ENCODE measurements at regions not wholly inside any gene's neighbourhood (a gene's known extent, or its start where the extent isn't known, plus 50 kb on each side); places are given as distances from the start of the nearest gene placed in this dataset.

DNA sequence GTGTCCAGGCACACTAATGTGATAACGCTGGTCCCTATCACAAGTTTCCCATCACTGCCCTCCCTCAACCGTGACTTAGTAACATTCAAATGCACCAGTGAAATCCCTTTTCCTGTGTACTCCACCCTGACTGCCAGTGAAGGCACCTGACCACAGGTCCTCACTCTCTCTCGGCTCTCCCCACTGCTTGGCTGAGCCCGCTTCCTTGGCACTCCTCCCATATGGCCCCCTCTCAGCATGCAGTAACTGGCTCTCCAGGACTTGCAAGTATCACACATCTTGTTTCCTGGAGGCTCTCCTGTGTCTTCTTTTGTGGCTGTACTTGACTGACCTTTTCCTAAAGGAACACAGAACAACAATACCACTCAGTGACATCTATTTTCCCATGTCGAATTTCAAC is 292.0 kb upstream of the ZNF608 start:
- DNase-seq (ENCODE audit: low spot score) (no peak), ATAC-seq (ENCODE audit: low FRiP score) (no peak)
- TF ChIP-seq, protein P1, sequence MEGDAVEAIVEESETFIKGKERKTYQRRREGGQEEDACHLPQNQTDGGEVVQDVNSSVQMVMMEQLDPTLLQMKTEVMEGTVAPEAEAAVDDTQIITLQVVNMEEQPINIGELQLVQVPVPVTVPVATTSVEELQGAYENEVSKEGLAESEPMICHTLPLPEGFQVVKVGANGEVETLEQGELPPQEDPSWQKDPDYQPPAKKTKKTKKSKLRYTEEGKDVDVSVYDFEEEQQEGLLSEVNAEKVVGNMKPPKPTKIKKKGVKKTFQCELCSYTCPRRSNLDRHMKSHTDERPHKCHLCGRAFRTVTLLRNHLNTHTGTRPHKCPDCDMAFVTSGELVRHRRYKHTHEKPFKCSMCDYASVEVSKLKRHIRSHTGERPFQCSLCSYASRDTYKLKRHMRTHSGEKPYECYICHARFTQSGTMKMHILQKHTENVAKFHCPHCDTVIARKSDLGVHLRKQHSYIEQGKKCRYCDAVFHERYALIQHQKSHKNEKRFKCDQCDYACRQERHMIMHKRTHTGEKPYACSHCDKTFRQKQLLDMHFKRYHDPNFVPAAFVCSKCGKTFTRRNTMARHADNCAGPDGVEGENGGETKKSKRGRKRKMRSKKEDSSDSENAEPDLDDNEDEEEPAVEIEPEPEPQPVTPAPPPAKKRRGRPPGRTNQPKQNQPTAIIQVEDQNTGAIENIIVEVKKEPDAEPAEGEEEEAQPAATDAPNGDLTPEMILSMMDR (IDR thresholded peaks at IDR 0.05): no peak

GRCh38 chr5:125041798-125042197 is 295.4 kb upstream of the ZNF608 start:
- DNase-seq (ENCODE audit: low spot score): no peak
- ATAC-seq (ENCODE audit: low FRiP score): no peak
- TF ChIP-seq, protein P1 (IDR thresholded peaks at IDR 0.05): no peak

DNA sequence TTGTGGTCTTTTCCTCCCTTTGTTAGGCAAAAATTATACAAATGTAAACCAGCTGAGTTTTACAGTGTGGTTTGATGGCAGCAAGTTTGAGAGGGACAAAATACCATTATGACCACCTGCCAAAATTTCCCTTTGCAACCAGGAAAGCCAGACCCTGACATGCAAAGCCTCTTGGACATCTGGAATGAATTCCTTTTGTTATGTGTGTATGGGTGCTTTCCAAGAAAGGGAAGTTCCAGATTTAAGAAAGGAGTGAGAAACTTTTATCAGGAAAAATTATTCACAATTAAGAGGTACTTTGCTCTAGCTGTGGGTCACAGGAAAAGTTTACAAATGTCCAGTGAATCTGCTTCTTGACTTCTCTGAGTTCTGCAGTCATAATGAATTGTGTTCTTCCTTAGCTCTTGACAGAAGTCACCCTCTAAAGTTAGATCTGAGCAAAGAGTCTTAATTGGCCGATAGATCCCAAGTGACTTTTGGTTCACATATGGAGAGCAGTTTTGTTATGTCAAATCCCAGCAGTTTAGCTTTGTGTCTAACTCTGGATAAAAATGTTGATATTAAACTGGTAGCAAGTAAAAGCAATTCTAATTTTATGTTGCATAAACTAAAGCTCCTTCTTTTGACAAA is 295.9 kb upstream of the ZNF608 start:
- ATAC-seq (ENCODE audit: low FRiP score): peak; percentile 26
- TF ChIP-seq, protein P1 (IDR thresholded peaks at IDR 0.05): no peak
- DNase-seq (ENCODE audit: low spot score): no peak

GRCh38 chr5:125043781-125044391 is 297.4 kb upstream of the ZNF608 start:
- ATAC-seq (ENCODE audit: low FRiP score) (peak; percentile 42), DNase-seq (ENCODE audit: low spot score) (no peak)
- TF ChIP-seq, protein P1 (IDR thresholded peaks at IDR 0.05): no peak

DNA sequence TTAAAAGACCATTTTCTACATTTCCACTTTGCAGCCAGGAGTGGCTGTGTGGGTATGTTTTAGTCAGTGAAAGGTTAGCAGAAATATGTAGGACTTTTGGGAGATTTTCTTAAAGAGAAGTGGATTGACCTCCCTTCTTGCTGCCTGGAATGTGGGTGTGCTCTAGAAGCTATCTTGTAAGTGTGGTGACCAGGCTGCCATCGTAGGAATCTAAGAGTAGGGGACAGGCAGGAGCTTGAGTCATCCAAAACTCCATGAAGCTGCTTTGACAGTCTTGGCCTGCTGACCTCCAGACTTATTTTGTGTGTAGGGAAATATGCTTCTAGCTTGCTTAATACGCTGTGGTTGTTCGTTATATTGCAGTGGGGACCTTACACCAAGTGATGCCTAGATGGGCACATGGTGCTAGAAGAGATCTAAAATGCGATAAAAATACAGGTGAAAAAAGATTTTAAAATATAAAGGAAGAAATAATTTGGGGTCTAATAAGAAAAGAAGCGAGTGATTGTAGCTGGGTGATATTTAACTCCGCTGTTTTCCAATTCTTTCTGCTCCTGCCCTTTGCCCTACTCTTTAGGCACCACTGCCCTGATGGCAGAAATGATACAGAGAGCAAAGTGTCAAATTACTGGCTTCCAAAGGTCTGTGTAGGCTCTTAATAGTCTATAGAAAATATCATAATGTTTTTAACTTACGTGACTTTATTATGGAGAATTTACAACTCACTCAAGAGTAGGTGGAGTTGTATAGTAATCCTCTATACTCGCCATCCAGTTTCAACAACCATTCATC is 298.2 kb upstream of the ZNF608 start:
- DNase-seq (ENCODE audit: low spot score) (no peak), ATAC-seq (ENCODE audit: low FRiP score) (no peak)
- TF ChIP-seq, protein P1 (IDR thresholded peaks at IDR 0.05): no peak

- TF ChIP-seq, protein P1 (IDR thresholded peaks at IDR 0.05): no peak
- DNase-seq (ENCODE audit: low spot score) (no peak), ATAC-seq (ENCODE audit: low FRiP score) (no peak)
Measured at GRCh38 chr5:125045646-125046045, 299.2 kb upstream of the ZNF608 start.

Measured in omental fat pad (tissue), 3 donors.